ENCODE measurements at regions not wholly inside any gene's neighbourhood (a gene's known extent, or its start where the extent isn't known, plus 50 kb on each side); places are given as distances from the start of the nearest gene placed in this dataset.
"Not testable (repeated sequence)": the region's sequence is repeated elsewhere in the genome, so short reads cannot be mapped to it uniquely, and the experiment has no call there.

DNA sequence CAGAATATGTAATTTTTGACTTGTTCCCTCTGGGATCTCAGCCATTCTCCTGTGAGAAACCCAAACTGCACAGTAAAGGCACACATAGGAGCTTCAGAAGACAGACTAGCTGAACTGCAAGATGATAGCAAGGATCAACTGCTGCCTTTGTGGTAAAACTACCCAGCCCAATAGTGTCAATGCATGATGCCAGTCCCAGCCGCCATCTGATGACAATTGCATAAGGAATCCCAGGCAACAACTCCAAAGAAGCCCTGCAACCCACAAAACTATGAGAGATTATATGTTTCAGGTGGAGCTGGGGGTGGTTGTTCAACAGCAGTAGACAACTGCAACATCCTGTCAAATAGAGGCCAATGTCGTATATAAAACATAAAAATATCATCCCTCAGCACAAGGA, 192.4 kb upstream of the ARPP21 start:
- no peak for DNase-seq

DNA sequence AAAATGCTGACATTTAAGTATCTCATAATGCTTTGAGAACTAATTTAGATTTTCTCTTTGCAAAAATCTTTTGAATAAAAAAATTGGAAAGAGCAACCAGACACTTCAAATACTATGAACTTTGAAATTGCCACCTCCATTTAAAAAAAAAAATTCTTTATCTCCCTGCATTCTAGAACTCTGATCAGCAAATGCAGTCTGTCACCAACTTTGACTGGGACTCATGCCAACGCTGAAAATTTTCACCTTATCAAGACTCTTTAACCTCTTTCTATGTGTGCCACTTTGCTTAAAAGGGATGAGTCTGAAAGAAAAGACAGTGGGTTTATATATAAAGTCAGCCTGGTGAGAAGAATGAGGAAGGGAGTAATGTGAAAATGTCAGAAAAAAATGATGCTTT, 191.2 kb upstream of the ARPP21 start:
- no peak for DNase-seq

DNA sequence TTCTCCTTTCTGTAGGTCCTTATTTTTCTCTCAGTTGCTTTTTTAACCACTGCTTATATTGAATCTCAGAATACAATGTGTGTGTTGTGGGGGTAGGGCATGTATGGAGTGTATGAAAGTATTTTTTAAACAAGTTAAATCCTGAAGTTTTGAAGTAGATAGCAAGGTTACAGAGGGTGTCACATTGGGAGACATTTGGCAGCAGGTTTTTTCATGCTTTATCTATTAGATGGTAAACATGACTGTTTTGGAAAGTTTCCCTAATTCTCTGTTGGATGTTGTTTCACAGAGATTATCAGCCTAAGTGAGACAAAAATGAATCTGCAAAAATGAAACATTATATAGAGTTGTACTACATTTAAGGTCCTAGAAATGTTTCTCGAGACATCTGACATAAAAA, 190.6 kb upstream of the ARPP21 start:
- DNase-seq: no peak

DNA sequence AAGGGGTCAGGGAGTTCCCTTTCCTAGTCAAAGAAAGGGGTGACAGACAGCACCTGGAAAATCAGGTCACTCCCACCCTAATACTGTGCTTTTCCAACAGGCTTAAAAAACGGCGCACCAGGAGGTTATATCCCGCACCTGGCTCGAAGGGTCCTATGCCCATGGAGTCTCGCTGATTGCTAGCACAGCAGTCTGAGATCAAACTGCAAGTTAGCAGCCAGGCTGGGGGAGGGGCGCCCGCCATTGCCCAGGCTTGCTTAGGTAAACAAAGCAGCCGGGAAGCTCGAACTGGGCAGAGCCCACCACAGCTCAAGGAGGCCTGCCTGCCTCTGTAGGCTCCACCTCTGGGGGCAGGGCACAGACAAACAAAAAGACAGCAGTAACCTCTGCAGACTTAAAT, 184.5 kb upstream of the ARPP21 start:
- not testable (repeated sequence) for DNase-seq

DNA sequence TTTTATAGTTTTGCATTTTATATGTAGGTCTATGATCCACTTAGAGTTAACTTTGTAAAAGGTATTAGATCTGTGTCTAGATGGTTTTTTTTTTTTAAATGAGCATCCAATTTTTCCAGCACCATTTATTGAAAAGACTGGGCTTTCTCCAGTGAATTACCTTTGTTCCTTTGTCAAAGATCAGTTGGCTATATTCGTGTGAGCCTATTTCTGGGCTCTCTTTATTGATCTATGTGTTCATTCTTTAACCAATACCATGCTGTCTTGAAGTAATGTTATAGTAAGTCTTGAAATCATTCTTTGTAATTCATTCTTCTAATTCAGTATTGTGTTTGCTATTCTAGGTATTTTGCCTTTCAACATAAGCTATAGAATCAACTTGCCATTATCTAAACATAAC, 165.4 kb upstream of the ARPP21 start:
- DNase-seq: no peak

DNA sequence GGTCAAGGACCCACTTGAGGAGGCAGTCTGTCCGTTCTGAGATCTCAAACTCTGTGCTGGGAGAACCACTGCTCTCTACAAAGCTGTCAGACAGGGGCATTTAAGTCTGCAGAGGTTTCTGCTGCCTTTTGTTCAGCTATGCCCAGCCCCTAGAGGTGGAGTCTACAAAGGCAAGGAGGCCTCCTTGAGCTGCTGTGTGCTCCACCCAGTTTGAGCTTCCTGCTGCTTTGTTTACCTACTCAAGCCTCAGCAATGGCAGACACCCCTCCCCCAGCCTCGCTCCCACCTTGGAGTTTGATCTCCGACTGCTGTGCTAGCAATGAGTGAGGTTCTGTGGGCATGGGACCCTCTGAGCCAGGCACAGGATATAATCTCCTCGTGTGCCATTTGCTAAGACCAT, 156.8 kb upstream of the ARPP21 start:
- DNase-seq: not testable (repeated sequence)

DNA sequence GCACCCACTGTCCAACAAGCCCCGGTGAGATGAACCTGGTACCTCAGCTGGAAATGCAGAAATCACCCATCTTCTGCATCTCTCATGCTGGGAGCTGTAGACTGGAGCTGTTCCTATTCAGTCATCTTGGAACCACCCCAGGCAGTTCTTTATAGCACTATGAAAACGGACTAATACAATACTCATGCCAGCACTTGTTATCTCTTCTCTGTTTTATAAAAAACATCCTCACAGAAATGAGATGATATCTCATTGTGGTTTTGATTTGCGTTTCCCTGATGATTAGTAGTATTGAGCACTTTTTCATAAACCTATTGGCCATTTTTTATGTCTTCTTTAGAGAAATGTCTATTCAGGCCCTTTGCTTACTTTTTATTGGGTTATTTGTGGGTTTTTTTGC, 156.2 kb upstream of the ARPP21 start:
- no peak for DNase-seq

DNA sequence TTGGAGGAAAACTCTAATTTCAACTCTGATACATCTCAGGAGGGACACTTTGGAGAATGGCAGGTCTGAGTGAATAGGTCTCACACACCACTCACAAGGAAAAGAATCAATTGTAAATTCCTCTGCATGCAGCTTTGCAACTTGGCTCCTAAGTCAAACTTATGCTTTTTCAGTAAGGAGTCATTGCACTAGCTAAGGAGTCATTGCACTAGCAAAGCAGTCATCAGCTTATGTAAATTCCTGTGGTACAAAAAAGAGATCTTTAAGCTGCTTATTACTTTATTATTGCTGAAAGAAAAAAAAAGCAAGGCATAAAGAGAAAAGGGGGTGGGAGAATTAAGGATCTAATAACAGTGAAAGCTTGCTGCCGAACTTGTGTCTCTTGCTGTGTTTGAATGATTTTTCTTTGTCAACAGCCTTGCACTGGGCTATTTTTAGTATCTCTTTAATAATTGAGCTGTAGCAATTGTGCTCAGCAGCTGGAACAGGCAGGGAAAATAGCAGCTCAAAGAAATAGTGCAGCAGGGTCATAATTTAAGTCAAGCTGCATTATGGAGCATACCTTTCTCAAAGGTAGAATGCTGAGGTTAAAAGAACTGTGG, 154.3 kb upstream of the ARPP21 start:
- DNase-seq: no peak

DNA sequence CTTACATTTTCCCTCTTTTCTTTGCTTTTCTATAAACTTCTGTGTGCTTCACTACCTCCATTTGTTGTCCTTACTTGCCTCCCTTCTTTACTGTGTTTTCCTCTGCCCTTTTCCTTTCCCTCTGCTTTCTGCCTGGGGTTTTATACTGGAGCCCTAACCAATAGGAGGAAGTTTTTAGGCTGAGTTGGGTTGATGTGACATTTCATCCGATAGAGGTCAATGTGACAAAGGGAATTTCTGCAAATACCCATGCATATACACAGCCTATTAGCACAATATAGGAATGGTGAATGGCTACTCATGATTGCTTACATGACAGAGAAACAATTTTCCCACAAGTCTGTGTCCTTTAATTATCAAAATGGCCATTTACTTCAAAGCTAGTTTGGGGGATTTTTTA, 153.0 kb upstream of the ARPP21 start:
- no peak for DNase-seq

DNA sequence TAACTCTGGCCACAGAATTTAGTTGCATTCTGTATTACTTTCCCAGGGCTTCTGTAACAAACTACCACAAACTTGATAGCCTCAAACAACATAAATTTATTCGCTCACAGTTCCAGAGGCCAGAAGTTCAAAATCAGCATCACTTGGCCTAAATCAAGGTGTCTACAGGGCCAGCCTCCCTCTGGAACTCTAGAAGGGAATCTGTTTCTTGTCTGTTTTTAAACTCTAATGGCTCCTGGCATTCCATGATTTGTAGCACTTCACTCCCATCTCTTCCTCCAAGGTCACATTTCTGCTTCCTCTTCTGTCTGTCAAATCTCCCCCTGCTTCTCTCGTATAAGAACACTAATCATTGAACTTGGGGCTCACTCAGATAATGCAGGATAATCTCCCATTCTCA, 151.9 kb upstream of the ARPP21 start:
- DNase-seq: no peak

DNA sequence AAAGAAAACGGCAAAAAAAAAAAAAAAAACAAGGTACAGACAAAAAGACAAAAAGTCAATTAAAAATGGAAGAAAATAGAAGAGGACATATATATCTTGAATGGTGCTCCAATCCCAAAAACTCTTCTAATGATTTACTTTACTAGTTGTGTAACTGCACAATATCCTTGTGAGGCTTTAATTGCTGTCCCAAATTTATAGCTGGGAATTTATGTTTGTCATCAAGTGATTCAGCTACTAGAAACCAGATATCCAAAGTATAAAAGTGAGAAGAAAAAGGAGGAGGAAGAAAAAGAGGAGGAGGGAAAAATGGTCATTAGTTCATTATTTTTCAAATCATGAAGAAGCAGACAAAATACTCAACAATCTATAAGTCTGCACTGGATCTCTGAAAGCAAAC, 150.8 kb upstream of the ARPP21 start:
- no peak for DNase-seq

DNA sequence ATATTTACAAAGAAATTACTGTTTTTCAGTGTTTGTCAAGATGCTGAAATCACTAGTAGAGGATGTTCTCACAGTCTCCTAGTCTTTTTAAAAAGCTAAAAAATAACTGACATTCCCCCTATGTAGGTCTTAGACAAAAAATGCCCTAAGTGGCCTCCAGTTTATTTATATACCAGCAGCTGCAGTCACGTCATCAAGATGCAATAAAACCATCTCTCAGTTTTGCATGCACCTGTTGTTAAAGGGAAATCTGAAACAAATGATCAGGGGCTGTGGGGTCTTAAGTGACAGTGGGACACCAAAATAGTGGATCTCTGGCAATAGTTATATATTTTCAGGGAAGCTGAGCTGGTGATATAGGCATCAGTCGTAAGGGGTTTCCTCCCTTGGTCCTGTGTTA, 146.5 kb upstream of the ARPP21 start:
- no peak for DNase-seq

DNA sequence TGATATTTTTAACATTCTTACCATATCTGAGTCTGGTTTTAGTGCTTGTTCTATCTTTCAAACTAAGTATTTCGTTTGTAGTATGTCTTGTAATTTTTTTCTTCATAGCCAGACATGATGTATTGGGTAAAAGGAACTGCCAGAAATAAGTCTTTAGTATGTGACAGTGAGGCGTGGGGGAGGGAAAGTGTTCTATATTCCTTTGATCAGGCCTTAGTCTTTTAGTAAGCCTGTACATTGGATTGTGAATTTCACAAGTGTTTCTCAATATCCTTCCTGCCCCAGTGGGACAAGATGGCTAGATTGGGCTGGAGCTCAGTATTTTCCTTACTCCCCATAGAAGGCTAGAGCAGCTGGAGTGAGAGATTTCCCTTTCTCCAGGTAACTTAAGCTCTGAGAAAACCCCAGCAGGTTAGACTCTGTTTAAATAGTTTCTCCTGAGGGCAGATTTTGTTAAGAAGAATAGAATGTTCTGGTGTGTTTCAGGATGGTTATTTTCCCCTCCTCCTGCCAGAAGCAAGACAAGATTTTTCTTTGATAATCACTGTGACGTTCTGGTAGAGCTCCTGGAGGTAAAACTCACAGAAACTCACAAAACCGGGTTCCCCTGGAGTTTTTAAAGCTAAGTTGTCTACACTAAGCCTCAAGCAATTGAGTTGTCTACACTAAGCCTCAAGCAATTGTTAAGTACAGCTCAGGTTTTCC, 140.7 kb upstream of the ARPP21 start:
- DNase-seq: no peak

DNA sequence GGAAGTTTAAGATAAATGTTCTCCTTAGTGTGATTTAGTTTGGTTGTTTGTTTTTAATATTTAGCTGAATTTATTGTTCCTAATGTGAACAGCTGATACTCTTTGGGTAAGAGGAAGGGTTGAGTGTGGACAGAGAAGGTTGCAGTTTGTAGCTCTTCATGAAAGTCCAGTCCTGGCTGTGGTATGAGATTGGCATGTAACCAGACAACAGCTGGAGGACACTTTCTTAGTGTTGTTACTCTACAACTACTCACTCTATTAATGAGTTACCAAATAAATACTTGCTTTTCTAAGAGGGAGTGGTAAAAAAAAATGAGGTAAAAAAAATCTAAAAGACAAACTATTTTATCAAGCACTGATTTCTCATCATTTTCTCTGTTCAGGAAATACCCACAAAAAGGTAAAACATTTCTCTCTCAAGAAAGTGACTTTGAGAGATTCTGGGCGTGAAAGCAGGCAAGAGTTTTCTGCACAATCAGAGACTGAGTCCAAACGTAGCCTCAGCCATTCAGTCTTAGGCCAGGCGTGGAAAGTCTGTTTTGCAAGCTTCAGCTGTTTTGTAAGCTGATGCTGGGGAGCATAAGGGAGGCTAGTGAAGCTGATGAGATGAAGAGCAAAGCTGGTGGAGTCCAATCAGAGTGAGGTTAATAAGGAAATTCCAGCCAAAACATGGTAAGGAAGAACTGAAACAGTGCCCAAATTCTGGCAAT, 138.5 kb upstream of the ARPP21 start:
- no peak for DNase-seq

DNA sequence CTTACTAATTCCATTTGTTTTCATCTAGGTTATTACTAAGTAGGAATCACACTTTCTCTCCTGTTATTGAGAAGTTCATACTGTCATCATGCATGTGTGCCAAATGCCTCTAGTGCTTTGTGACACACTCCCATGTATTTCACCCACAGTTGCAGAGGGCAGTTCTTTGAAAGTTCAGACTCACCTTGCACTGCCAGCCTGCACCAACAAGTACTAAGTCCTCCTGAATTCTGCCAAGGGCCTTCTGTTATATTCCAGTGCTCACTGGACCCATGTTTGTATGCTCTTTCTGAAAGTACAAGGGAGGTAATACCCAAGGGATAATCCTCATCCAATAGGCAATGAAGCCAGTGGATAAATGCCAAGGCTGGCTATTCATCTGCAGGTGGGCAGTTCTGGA, 136.6 kb upstream of the ARPP21 start:
- DNase-seq: no peak

DNA sequence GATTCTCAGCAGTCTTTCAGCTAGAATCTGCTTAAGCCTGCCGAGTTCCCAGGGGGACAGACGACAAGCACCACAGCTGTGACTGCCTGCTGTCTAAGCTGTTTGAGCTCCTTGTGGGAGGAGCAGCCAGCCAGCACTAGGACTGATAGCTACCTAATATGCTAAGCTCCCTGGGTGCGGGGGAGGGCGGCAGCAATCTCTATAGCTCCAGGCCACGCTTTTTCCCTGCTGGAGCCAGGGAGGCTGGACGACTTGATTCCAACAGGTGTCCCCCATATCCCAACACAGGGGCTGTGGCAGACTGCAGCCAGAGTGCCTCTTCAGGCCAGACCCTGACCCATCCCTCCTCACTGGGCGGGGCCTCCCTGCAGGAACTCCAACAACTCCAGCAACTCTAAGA, 134.1 kb upstream of the ARPP21 start:
- DNase-seq: no peak

DNA sequence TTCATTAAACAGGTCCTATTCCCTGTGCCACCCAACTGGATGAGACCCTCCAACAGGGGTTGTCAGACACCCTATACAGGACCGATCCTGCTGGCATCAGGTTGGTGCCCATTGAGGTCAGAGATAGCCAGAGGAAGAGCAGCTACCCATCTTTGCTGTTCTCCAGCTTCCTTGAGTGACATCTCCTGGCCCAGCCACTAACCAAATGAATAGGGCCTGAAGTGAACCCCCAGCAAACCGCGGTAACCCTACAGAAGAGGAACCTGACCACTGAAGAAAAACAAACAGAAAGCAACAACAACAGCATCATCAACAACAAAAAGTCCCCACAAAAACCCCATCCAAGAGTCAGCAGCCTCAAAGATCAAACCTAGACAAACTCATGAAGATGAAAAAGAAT, 133.6 kb upstream of the ARPP21 start:
- DNase-seq: no peak

DNA sequence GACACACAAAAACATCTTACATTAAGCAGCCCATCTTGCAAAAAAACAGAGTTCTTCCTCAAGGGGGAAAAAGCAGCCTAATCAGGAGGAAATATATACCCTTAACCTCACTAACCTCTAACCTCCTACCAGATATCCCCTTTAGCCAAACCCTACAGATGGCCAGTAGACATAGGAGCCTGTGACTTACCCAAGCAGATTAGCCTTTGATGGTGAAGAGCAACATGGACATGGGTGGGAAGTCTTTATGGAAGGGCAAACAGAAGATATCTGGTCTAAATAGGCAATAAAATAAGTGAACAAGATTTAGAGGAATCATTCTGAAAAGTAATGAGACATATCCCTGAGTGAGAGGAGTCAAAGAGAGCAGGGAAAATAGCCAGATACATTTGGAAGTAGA, 119.4 kb upstream of the ARPP21 start:
- no peak for DNase-seq

DNA sequence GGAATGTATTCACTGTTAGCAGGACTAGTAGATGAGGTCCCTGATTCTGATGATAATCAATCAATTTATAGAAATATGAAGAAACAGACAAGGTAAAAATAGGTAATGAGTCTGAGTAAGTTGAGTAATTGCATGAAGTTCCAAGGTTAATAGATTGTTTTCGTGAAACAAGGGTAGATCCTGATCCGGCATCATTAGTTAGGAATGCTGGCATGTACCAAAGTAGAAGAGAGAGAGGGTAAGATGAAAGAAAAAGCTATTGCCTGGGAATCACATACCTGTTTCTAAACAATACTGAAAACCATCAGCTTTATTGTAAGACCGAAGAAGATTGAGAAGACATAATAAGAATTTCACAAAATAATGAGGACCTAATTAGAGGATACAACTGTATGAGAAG, 118.1 kb upstream of the ARPP21 start:
- DNase-seq: no peak

DNA sequence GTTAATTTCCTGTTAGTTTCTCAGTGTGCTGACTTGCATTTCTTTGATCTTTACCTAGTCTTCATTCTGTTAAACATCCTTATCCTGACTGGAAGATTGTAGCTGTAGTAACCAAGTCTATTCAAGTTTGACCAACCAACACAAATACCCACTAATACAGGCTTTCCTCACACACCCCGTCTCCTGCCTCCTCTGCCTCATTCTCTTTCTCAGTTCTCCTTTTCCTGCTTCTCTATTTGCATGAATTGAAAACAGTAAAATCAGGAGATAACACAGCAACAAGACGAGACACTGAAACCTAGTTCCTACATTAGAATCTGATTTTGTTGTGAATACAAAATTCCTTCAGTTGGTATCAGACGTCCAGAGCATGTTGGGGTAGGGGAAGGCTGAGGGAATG, 116.9 kb upstream of the ARPP21 start:
- no peak for DNase-seq

DNA sequence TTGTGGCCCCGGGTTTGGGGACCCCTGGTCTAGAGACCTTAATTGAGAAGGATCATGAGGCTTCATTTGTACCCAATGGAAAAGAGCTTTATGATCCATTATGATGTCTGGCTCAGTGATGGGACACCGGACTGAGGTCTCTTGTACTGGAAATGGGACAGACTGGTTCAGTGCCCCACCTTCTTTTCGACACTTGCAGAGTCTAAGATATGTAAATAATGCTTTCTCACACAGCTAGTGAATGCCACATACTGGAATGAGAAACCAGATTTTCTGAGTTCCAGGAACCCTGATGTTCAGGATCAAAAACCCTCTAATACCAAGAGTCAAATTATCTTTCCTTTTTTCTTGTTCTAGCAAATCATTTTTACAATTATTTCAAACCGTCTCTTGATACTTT, 116.3 kb upstream of the ARPP21 start:
- DNase-seq: no peak

DNA sequence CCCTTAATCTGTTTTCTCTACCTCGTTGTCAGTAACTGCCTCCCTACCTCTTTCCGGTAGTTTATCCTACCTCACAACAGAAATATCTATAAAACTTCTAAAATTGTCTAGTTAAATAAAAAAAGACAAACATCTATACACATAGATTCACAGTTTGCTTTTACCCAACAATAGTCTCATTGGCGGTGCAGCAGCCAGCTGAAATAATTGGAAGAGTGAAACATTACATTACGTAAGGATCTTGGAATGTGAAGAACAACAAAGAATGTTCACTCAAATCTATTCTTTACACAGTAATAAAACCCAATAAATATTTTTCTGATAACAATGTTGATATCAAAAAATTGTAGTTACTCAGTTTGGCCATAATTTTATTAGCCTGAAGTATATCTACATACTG, 115.5 kb upstream of the ARPP21 start:
- no peak for DNase-seq

DNA sequence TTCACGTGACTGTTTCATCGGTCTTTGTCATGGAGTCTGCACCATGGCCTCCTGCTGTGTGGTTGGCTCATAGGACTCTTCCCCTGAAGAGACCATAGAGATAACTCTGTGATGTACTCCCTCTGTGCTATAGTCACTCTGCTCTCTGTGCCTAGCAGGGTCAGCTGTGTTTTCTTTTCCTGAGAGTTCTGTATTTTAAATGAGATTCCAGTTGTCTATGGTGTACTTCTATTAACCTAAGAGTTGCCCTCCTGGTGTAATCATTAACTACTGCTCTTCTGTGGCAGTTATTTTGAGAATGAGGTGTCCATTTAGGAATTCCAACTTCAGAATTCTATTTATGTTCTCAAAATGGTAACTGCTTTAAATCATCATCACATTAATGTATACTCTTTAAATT, 114.5 kb upstream of the ARPP21 start:
- DNase-seq: no peak

DNA sequence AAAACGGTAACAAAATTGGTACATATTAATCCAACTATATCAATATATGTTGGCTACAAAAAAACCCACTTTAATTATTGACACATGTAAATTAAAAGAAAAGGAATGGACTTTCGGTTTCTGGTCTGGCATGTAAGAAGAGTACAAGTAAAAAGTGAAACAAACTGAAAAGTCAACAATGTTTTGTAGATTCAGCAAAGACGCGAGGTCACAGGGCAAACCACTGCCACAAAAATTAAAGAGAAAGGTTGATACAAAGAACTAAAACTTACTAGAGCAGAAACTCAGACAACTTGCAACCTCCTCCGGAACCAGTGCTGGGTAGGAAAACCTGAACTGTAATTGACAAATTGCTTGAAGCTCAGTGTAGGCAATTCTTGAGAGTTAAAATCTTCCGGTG, 110.6 kb upstream of the ARPP21 start:
- DNase-seq: no peak

DNA sequence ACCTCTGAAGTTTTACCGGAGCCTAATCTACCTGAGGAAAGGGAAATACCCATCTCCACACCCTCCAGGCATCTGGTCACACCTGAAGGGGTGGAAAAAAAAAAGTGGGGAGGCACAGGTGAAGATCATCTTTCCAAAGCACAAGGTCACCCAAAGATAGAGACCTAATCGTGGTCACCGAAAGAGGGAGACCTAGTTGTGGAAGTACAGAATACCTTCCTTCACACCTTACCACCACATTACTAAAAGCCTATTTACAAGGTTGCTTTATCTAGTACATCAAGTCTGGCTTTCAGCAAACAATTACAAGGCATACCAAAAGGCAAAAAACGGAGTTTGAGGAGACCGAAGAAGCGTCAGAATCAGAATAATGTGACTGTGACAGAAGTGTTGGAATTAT, 110.0 kb upstream of the ARPP21 start:
- no peak for DNase-seq

Measured in GOT3 (cell line).